AG04450 (cell line): ENCODE measurements at regions not wholly inside any gene's neighbourhood (a gene's known extent, or its start where the extent isn't known, plus 50 kb on each side); places are given as distances from the start of the nearest gene placed in this dataset.

Experiments
- CTCF ChIA-PET: fragments of 300-600, 350-600 bp; formaldehyde crosslinking; extraction: SDS; loops from one replicate; lab custom pipeline; 2022; ENCODE audit warnings: antibody characterized with exemption, inconsistent platforms; lab: Charles Lee
- POLR2A ChIA-PET: fragments of 350-600 bp; formaldehyde crosslinking; extraction: SDS; loops from one replicate; lab custom pipeline; 2021; ENCODE audit warnings: antibody characterized with exemption, inconsistent platforms; lab: Yijun Ruan, JAX
- DNase-seq: peaks from one replicate; pipeline ENCODE4 v3.0.0-alpha.2; 2011; ENCODE audit warnings: low read depth, low spot score
- H3K27ac ChIP-seq: one replicate; pipeline ENCODE4 v1.5.1; 2012; ENCODE audit warnings: low read depth, low read length, control low read depth
- H3K27me3 ChIP-seq: one replicate; pipeline ENCODE4 v1.6.0; 2012; ENCODE audit warnings: low read length; ENCODE audit not compliant: control insufficient read depth, insufficient read depth
- H3K4me3 ChIP-seq: 2 replicates; pipeline ENCODE4 v1.5.1; 2011; ENCODE audit warnings: mild to moderate bottlenecking, low read depth, low read length, control low read depth
- H3K9me3 ChIP-seq: 2 replicates; pipeline ENCODE4 v1.5.1; 2012; ENCODE audit warnings: low read length; ENCODE audit not compliant: control insufficient read depth, insufficient read depth
- CTCF ChIP-seq: IDR thresholded peaks from 2 replicates; pipeline ENCODE4 v1.5.1; 2011; ENCODE audit warnings: low read depth, low read length, control low read depth, inconsistent platforms

- DNase-seq = no peak
- Histone ChIP-seq H3K27me3 (no peaks in the 10 kb centered on the region), H3K4me3 (no peak overlapping the region), H3K9me3 (peaks cover 28% of the 10 kb centered on the region), H3K27ac (no peak overlapping the region)
- no peak for TF ChIP-seq CTCF
- CTCF ChIA-PET = no interaction called here
- POLR2A ChIA-PET = no interaction called here
These were observed 476.9 kb upstream of the SMIM21 start for GRCh38 chr18:75904416-75904815.

GRCh38 chr18:75898651-75899050 is 471.1 kb upstream of the SMIM21 start:
- DNase-seq = no peak
- Histone ChIP-seq H3K9me3 (peaks cover 5% of the 10 kb centered on the region), H3K27ac (no peak overlapping the region), H3K27me3 (no peaks in the 10 kb centered on the region), H3K4me3 (no peak overlapping the region)
- no peak for TF ChIP-seq CTCF
- CTCF ChIA-PET = interaction anchor here (0.6 kb wide), 1 partner anchor 357 kb away, joined by 3 read pairs; no protein-coding TSS in a partner anchor
- POLR2A ChIA-PET = no interaction called here

- DNase-seq = no peak
- Histone ChIP-seq H3K27ac (no peak overlapping the region), H3K27me3 (no peaks in the 10 kb centered on the region), H3K4me3 (no peak overlapping the region), H3K9me3 (peaks cover 5% of the 10 kb centered on the region)
- ChIA-PET POLR2A (no interaction called here), CTCF (no interaction called here)
- TF ChIP-seq CTCF = no peak
These were observed 469.9 kb upstream of the SMIM21 start for GRCh38 chr18:75897386-75897785.

- no peak for TF ChIP-seq CTCF
- ChIA-PET POLR2A (no interaction called here), CTCF (no interaction called here)
- peaks cover 5% of the 10 kb centered on the region for H3K9me3 ChIP-seq
- no peak overlapping the region for H3K4me3 ChIP-seq
- H3K27me3 ChIP-seq = no peaks in the 10 kb centered on the region
- no peak for DNase-seq
- H3K27ac ChIP-seq = no peak overlapping the region
These were observed 469.4 kb upstream of the SMIM21 start for GRCh38 chr18:75896865-75897264.

GRCh38 chr18:75895135-75895534 is 467.6 kb upstream of the SMIM21 start:
- ChIA-PET POLR2A (no interaction called here), CTCF (no interaction called here)
- TF ChIP-seq CTCF = no peak
- peaks cover 6% of the 10 kb centered on the region for H3K9me3 ChIP-seq
- no peak for DNase-seq
- H3K4me3 ChIP-seq = no peak overlapping the region
- no peaks in the 10 kb centered on the region for H3K27me3 ChIP-seq
- H3K27ac ChIP-seq = no peak overlapping the region
